NOMO-1 (cell line): ENCODE measurements at regions not wholly inside any gene's neighbourhood (a gene's known extent, or its start where the extent isn't known, plus 50 kb on each side); places are given as distances from the start of the nearest gene placed in this dataset.
"Not testable (repeated sequence)": the region's sequence is repeated elsewhere in the genome, so short reads cannot be mapped to it uniquely, and the experiment has no call there.

ENCODE experiments used
- DNase-seq, 2 experiments: peaks; one replicate each; lab custom pipeline; 2025; ENCODE audit not compliant: unreplicated experiment in 2 of 2; lab: John Stamatoyannopoulos, UW

GRCh38 chr4:151519728-151520415, 110.9 kb downstream of the FHIP1A start:
- DNase-seq = peak; percentile 25 to 67

GRCh38 chr4:151522866-151523519, 114.0 kb downstream of the FHIP1A start:
- DNase-seq = no peak

- DNase-seq = no peak
Observed at GRCh38 chr4:151524610-151525009, 115.6 kb downstream of the FHIP1A start.

GRCh38 chr4:151526489-151526888, 117.5 kb downstream of the FHIP1A start:
- not testable (repeated sequence) for DNase-seq

GRCh38 chr4:151527699-151528098, 118.7 kb downstream of the FHIP1A start:
- DNase-seq = no peak

- DNase-seq = no peak
Observed at GRCh38 chr4:151529187-151529586, 120.2 kb downstream of the FHIP1A start.

GRCh38 chr4:151530230-151530629, 121.3 kb downstream of the FHIP1A start:
- no peak for DNase-seq

GRCh38 chr4:151530783-151531182, 121.8 kb downstream of the FHIP1A start:
- no peak for DNase-seq

GRCh38 chr4:151532001-151532708, 123.2 kb downstream of the FHIP1A start:
- DNase-seq = peak in 1 of 2 experiments; percentile 68

- DNase-seq = no peak
Observed at GRCh38 chr4:151534195-151534594, 125.2 kb downstream of the FHIP1A start.

GRCh38 chr4:151535366-151535765, 126.4 kb downstream of the FHIP1A start:
- DNase-seq = no peak

GRCh38 chr4:151537687-151538086, 128.7 kb downstream of the FHIP1A start:
- DNase-seq = no peak

- DNase-seq = no peak
Observed at GRCh38 chr4:151538963-151539362, 130.0 kb downstream of the FHIP1A start.

- no peak for DNase-seq
Observed at GRCh38 chr4:151540728-151541388, 131.9 kb downstream of the FHIP1A start.

- DNase-seq = no peak
Observed at GRCh38 chr4:151541389-151542071, 132.6 kb downstream of the FHIP1A start.

- DNase-seq = no peak
Observed at GRCh38 chr4:151548708-151549107, 139.7 kb downstream of the FHIP1A start.

- DNase-seq = not testable (repeated sequence)
Observed at GRCh38 chr4:151549378-151549777, 140.4 kb downstream of the FHIP1A start.

GRCh38 chr4:151553874-151554273, 144.9 kb downstream of the FHIP1A start:
- DNase-seq = no peak

GRCh38 chr4:151555151-151555945, 146.4 kb downstream of the FHIP1A start:
- DNase-seq = no peak
